ENCODE measurements at regions not wholly inside any gene's neighbourhood (a gene's known extent, or its start where the extent isn't known, plus 50 kb on each side); places are given as distances from the start of the nearest gene placed in this dataset.

DNA sequence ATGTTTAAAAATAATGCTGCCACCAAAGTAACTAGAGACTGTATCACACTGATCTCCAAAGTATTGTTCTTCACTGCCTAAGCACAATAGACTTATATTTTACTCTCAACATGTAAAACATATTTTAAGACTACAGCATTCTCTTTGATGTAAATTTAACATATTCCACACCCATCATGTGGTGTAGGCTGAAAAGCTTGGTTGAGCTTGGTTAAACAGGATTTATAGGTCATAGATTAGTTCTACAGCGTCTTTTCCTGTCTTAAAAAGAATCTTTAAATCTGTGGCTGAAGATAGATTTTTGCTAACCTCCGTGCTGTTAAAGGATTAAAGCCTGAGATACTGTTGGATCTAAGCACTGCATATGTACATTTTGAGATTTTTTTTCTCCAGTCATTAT lies 379.9 kb downstream of the SH2D1A start:
- TF ChIP-seq EZH2 (IDR thresholded peaks at IDR 0.05; ENCODE audit: borderline replicate concordance, low read length): no peak
- TF ChIP-seq, protein P1, sequence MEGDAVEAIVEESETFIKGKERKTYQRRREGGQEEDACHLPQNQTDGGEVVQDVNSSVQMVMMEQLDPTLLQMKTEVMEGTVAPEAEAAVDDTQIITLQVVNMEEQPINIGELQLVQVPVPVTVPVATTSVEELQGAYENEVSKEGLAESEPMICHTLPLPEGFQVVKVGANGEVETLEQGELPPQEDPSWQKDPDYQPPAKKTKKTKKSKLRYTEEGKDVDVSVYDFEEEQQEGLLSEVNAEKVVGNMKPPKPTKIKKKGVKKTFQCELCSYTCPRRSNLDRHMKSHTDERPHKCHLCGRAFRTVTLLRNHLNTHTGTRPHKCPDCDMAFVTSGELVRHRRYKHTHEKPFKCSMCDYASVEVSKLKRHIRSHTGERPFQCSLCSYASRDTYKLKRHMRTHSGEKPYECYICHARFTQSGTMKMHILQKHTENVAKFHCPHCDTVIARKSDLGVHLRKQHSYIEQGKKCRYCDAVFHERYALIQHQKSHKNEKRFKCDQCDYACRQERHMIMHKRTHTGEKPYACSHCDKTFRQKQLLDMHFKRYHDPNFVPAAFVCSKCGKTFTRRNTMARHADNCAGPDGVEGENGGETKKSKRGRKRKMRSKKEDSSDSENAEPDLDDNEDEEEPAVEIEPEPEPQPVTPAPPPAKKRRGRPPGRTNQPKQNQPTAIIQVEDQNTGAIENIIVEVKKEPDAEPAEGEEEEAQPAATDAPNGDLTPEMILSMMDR (IDR thresholded peaks at IDR 0.05; ENCODE audit: low read length): no peak
